ENCODE measurements at regions not wholly inside any gene's neighbourhood (a gene's known extent, or its start where the extent isn't known, plus 50 kb on each side); places are given as distances from the start of the nearest gene placed in this dataset.

GRCh38 chr13:73880365-73880764 lies 253.8 kb downstream of the KLF12 start:
- no peak overlapping the region for H3K4me3 ChIP-seq (ENCODE audit: low read depth, low read length)
- DNase-seq (ENCODE audit: low read depth in 4 of 6, low spot score in 6 of 6) = peak in 1 of 6 donors; percentile 62
- no peaks in the 10 kb centered on the region for H3K27me3 ChIP-seq (ENCODE audit: control insufficient read depth, insufficient read depth, low read length)
- no peak overlapping the region for H3K27ac ChIP-seq (ENCODE audit: low read depth, low read length)
- no CpG with 5 or more reads among the region's 3 CpGs for WGBS (ENCODE audit: insufficient coverage)
- no peaks in the 10 kb centered on the region for H3K36me3 ChIP-seq (ENCODE audit: control insufficient read depth, insufficient read depth, low read length)
- H3K9me3 ChIP-seq (ENCODE audit: control insufficient read depth, insufficient read depth, low read length) = no peaks in the 10 kb centered on the region
- no peaks in the 10 kb centered on the region for H3K4me1 ChIP-seq (ENCODE audit: control insufficient read depth, insufficient read depth, low read length)

DNA sequence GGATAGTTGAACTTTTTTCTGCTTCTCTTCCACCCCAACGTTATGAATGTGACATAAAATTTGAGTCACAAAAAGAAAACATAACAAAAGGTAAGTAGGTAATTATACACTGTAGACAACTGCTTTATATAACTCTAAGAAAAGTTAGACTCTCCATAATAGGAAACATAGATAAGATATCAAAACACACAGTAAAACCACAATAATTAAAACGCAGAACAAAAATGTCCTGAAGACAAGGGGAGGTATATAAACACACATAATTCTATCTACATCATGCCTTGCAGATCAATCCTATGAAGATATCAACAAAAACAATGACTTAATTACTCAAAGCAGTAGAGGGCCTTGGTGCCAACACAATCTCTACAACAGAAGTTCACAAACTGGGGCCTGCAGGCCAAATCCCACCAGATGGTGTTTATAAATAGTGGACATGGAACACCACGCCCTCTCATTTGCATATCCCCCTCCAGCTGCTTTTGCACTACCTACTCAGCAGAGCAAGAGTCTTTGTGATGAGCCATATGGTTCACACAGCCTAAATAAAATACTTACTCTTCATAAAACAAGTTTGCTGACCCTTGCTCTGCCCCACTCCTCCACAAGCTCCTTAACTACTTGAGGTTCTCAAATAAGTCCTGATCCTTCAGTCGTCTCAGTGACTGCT lies 254.7 kb downstream of the KLF12 start:
- WGBS (ENCODE audit: insufficient coverage) = 63% methylated on average over 2 of the region's 4 CpGs
- Histone ChIP-seq H3K4me3 (ENCODE audit: low read depth, low read length) (no peak overlapping the region), H3K4me1 (ENCODE audit: control insufficient read depth, insufficient read depth, low read length) (no peaks in the 10 kb centered on the region), H3K27me3 (ENCODE audit: control insufficient read depth, insufficient read depth, low read length) (no peaks in the 10 kb centered on the region), H3K36me3 (ENCODE audit: control insufficient read depth, insufficient read depth, low read length) (no peaks in the 10 kb centered on the region), H3K27ac (ENCODE audit: low read depth, low read length) (no peak overlapping the region), H3K9me3 (ENCODE audit: control insufficient read depth, insufficient read depth, low read length) (no peaks in the 10 kb centered on the region)
- DNase-seq (ENCODE audit: low read depth in 4 of 6, low spot score in 6 of 6) = peak in 1 of 6 donors; percentile 10

- no peaks in the 10 kb centered on the region for H3K9me3 ChIP-seq (ENCODE audit: control insufficient read depth, insufficient read depth, low read length)
- no peak overlapping the region for H3K27ac ChIP-seq (ENCODE audit: low read depth, low read length)
- H3K4me1 ChIP-seq (ENCODE audit: control insufficient read depth, insufficient read depth, low read length) = no peaks in the 10 kb centered on the region
- no peaks in the 10 kb centered on the region for H3K36me3 ChIP-seq (ENCODE audit: control insufficient read depth, insufficient read depth, low read length)
- no peak for DNase-seq (ENCODE audit: low read depth in 4 of 6, low spot score in 6 of 6)
- H3K27me3 ChIP-seq (ENCODE audit: control insufficient read depth, insufficient read depth, low read length) = no peaks in the 10 kb centered on the region
- H3K4me3 ChIP-seq (ENCODE audit: low read depth, low read length) = no peak overlapping the region
Measured at GRCh38 chr13:73877399-73877798, 256.8 kb downstream of the KLF12 start.

DNA sequence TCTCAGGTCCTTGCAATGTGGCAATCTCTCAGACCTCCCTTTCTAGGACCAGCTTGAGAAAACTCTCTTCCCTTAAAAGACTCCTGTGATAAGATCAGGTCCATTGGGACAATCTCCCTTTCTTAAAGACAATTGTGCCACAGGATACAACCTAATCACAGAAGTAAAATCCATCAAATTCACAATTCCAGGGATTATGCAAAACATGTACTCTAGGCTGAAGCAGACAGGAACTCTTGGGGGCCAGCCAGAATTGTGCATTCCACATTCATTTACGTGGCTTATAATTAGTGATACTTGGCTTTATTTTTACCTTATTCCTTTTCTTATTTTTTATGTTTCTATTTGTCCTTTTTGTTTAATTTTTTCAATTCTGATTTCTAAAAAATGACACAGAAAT lies 257.9 kb downstream of the KLF12 start:
- Histone ChIP-seq H3K27ac (ENCODE audit: low read depth, low read length) (no peak overlapping the region), H3K36me3 (ENCODE audit: control insufficient read depth, insufficient read depth, low read length) (no peaks in the 10 kb centered on the region), H3K9me3 (ENCODE audit: control insufficient read depth, insufficient read depth, low read length) (no peaks in the 10 kb centered on the region), H3K4me1 (ENCODE audit: control insufficient read depth, insufficient read depth, low read length) (no peaks in the 10 kb centered on the region), H3K27me3 (ENCODE audit: control insufficient read depth, insufficient read depth, low read length) (no peaks in the 10 kb centered on the region), H3K4me3 (ENCODE audit: low read depth, low read length) (no peak overlapping the region)
- no peak for DNase-seq (ENCODE audit: low read depth in 4 of 6, low spot score in 6 of 6)
- WGBS (ENCODE audit: insufficient coverage) = no CpG with 5 or more reads among the region's 1 CpG

DNA sequence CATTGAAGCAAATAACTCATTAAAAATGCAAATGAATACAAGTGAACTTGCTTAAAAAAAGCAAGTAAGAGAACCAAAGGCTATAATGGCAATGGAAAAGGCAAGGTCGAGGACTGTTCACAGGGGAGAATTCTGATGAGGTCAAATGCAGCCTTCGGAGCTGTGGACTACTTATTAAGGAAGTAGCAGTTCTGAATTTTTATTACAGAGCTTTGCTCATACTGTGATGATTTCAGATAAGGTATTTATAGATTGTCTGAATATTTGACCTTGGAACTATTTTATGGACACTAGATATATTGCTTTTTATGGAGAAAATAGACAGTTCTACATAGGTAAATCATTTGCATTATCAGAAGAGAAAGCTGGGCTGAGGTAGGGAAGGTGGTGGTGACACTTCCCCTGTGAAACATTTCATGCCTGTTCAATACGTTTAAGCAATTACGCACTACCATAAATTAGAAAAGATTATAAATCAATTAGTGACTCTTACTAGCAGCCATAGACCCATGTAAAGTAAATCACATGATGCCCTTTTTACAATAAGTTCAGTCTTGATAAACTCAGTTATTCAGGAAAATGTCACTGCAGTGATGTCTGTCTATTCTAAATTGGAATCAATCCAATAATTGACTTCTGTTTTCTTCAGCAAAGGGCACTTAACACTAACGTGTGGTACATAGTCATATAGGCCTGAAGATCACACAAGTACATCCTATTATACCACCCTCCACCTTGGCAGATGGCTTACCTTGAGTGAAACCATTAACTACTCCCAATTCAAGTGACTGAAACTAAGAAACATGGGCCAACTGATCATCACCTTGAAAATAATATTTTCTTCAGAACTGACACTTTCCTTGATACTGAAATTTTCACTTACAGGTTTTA lies 260.0 kb downstream of the KLF12 start:
- H3K27me3 ChIP-seq (ENCODE audit: control insufficient read depth, insufficient read depth, low read length) = no peaks in the 10 kb centered on the region
- WGBS (ENCODE audit: insufficient coverage) = 66% methylated on average over 3 of the region's 5 CpGs

DNA sequence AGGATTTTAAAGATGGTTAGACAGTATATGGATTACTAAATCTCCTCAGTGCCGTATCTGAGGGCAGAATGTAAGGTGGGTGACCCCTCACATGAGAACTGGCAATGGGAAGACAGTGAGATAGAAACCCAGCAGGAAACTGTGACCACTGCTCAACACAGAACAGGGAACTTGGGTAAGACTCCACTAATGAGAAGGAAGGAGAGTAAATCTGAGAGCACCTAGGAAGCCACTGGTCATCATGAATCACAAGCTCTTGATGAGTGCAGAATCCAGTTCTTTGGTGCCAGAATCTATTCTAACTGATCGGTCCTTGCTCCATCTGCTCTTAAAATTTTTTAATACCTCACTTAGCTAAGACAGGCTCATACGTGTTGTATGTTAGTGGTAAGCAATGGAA lies 261.8 kb downstream of the KLF12 start:
- H3K4me1 ChIP-seq (ENCODE audit: control insufficient read depth, insufficient read depth, low read length) = no peaks in the 10 kb centered on the region
- 100% methylated on average over 1 of the region's 3 CpGs for WGBS (ENCODE audit: insufficient coverage)
- no peak overlapping the region for H3K4me3 ChIP-seq (ENCODE audit: low read depth, low read length)
- H3K27ac ChIP-seq (ENCODE audit: low read depth, low read length) = no peak overlapping the region
- no peak for DNase-seq (ENCODE audit: low read depth in 4 of 6, low spot score in 6 of 6)
- no peaks in the 10 kb centered on the region for H3K27me3 ChIP-seq (ENCODE audit: control insufficient read depth, insufficient read depth, low read length)
- no peaks in the 10 kb centered on the region for H3K9me3 ChIP-seq (ENCODE audit: control insufficient read depth, insufficient read depth, low read length)
- no peaks in the 10 kb centered on the region for H3K36me3 ChIP-seq (ENCODE audit: control insufficient read depth, insufficient read depth, low read length)

More for the DNA sequence above, 260.0 kb downstream of the KLF12 start:
- peak in 1 of 6 donors; percentile 20 for DNase-seq (ENCODE audit: low read depth in 4 of 6, low spot score in 6 of 6)
- H3K9me3 ChIP-seq (ENCODE audit: control insufficient read depth, insufficient read depth, low read length) = no peaks in the 10 kb centered on the region
- no peaks in the 10 kb centered on the region for H3K36me3 ChIP-seq (ENCODE audit: control insufficient read depth, insufficient read depth, low read length)
- H3K4me3 ChIP-seq (ENCODE audit: low read depth, low read length) = no peak overlapping the region
- H3K4me1 ChIP-seq (ENCODE audit: control insufficient read depth, insufficient read depth, low read length) = no peaks in the 10 kb centered on the region
- no peak overlapping the region for H3K27ac ChIP-seq (ENCODE audit: low read depth, low read length)

DNA sequence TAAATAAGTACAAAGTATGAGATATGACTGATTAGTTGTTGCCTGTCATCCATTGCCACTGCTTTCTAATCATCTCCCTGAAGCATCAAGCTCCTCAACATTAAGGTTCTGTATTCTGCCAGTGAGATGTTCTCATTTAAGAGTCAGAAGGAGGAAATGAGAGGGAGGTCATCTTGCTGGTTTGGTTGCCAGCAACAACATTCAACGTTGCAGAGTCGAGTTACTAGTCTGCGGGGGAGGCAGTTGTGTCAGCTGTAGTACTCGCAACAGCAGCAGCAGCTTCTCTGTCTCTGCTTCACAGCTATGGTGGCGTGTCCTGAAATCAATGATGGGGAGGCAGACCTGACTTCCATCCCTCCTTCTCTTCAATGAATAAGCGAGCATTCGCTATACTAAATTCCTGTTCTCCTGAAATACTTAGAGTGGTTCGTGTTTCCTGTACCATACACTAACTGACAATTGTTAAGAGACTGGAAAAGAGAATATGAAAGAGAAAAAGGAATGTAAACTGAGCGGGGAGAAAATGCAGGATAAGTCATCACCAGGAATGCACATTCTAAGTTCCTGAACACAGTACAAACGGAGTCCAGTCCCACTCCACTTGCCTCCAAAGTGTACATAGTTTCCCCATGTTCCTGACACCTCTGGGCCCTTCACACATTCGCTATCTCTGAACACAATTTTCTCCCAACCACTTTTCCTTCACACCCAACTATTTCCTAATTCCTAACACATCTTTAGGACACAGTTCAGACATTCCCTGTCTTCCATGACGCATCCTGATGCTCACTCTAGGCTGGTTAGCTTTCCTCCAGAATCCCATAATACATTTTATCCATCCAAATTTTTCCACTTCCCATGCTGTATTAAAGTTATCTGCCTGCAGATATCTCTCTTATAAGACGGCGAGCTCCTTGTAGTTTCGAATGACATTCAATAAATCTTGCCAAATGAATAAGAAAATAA lies 263.0 kb downstream of the KLF12 start:
- peak overlapping the region; percentile 0 for H3K27ac ChIP-seq (ENCODE audit: low read depth, low read length)

GRCh38 chr13:73870036-73870741 lies 264.0 kb downstream of the KLF12 start:
- no peak for DNase-seq (ENCODE audit: low read depth in 4 of 6, low spot score in 6 of 6)
- no peaks in the 10 kb centered on the region for H3K9me3 ChIP-seq (ENCODE audit: control insufficient read depth, insufficient read depth, low read length)
- no peaks in the 10 kb centered on the region for H3K36me3 ChIP-seq (ENCODE audit: control insufficient read depth, insufficient read depth, low read length)
- no peak overlapping the region for H3K27ac ChIP-seq (ENCODE audit: low read depth, low read length)
- H3K27me3 ChIP-seq (ENCODE audit: control insufficient read depth, insufficient read depth, low read length) = no peaks in the 10 kb centered on the region
- H3K4me3 ChIP-seq (ENCODE audit: low read depth, low read length) = no peak overlapping the region
- no peaks in the 10 kb centered on the region for H3K4me1 ChIP-seq (ENCODE audit: control insufficient read depth, insufficient read depth, low read length)
- 67% methylated on average over 2 of the region's 5 CpGs for WGBS (ENCODE audit: insufficient coverage)

More for the DNA sequence above, 263.0 kb downstream of the KLF12 start:
- peak in 1 of 6 donors; percentile 48 for DNase-seq (ENCODE audit: low read depth in 4 of 6, low spot score in 6 of 6)
- H3K36me3 ChIP-seq (ENCODE audit: control insufficient read depth, insufficient read depth, low read length) = no peaks in the 10 kb centered on the region
- H3K4me3 ChIP-seq (ENCODE audit: low read depth, low read length) = no peak overlapping the region
- 83% methylated on average over 9 of the region's 15 CpGs for WGBS (ENCODE audit: insufficient coverage)
- no peaks in the 10 kb centered on the region for H3K4me1 ChIP-seq (ENCODE audit: control insufficient read depth, insufficient read depth, low read length)
- no peaks in the 10 kb centered on the region for H3K9me3 ChIP-seq (ENCODE audit: control insufficient read depth, insufficient read depth, low read length)
- no peaks in the 10 kb centered on the region for H3K27me3 ChIP-seq (ENCODE audit: control insufficient read depth, insufficient read depth, low read length)

GRCh38 chr13:73865027-73865426 lies 269.2 kb downstream of the KLF12 start:
- no peaks in the 10 kb centered on the region for H3K36me3 ChIP-seq (ENCODE audit: control insufficient read depth, insufficient read depth, low read length)
- no peak overlapping the region for H3K27ac ChIP-seq (ENCODE audit: low read depth, low read length)
- H3K4me1 ChIP-seq (ENCODE audit: control insufficient read depth, insufficient read depth, low read length) = no peaks in the 10 kb centered on the region
- H3K4me3 ChIP-seq (ENCODE audit: low read depth, low read length) = no peak overlapping the region
- no peaks in the 10 kb centered on the region for H3K9me3 ChIP-seq (ENCODE audit: control insufficient read depth, insufficient read depth, low read length)
- no peaks in the 10 kb centered on the region for H3K27me3 ChIP-seq (ENCODE audit: control insufficient read depth, insufficient read depth, low read length)
- DNase-seq (ENCODE audit: low read depth in 4 of 6, low spot score in 6 of 6) = no peak
- WGBS (ENCODE audit: insufficient coverage) = no CpG with 5 or more reads among the region's 1 CpG

Data from spinal cord (tissue), 9 donors.